ENCODE measurements at regions not wholly inside any gene's neighbourhood (a gene's known extent, or its start where the extent isn't known, plus 50 kb on each side); places are given as distances from the start of the nearest gene placed in this dataset.
"Not testable (repeated sequence)": the region's sequence is repeated elsewhere in the genome, so short reads cannot be mapped to it uniquely, and the experiment has no call there.

- no peak overlapping the region for H3K27ac ChIP-seq (ENCODE audit: low read depth, low read length)
- no peaks in the 10 kb centered on the region for H3K4me1 ChIP-seq (ENCODE audit: control insufficient read depth, insufficient read depth, low read length)
- no peak overlapping the region for H3K4me3 ChIP-seq (ENCODE audit: low read depth, low read length)
- 89% methylated on average over 5 of the region's 13 CpGs for WGBS (ENCODE audit: insufficient coverage)
- DNase-seq (ENCODE audit: low read depth in 4 of 6, low spot score in 6 of 6): no peak
- no peaks in the 10 kb centered on the region for H3K27me3 ChIP-seq (ENCODE audit: control insufficient read depth, insufficient read depth, low read length)
- no peaks in the 10 kb centered on the region for H3K9me3 ChIP-seq (ENCODE audit: control insufficient read depth, insufficient read depth, low read length)
- no peaks in the 10 kb centered on the region for H3K36me3 ChIP-seq (ENCODE audit: control insufficient read depth, insufficient read depth, low read length)
Measured at GRCh38 chr13:44732503-44733098, 156.5 kb upstream of the TSC22D1 start.

GRCh38 chr13:44730851-44731250, 154.7 kb upstream of the TSC22D1 start:
- Histone ChIP-seq H3K36me3 (ENCODE audit: control insufficient read depth, insufficient read depth, low read length) (no peaks in the 10 kb centered on the region), H3K9me3 (ENCODE audit: control insufficient read depth, insufficient read depth, low read length) (no peaks in the 10 kb centered on the region), H3K27me3 (ENCODE audit: control insufficient read depth, insufficient read depth, low read length) (no peaks in the 10 kb centered on the region), H3K4me3 (ENCODE audit: low read depth, low read length) (no peak overlapping the region), H3K27ac (ENCODE audit: low read depth, low read length) (no peak overlapping the region), H3K4me1 (ENCODE audit: control insufficient read depth, insufficient read depth, low read length) (no peaks in the 10 kb centered on the region)
- no CpG with 5 or more reads among the region's 1 CpG for WGBS (ENCODE audit: insufficient coverage)
- no peak for DNase-seq (ENCODE audit: low read depth in 4 of 6, low spot score in 6 of 6)

- no peaks in the 10 kb centered on the region for H3K4me1 ChIP-seq (ENCODE audit: control insufficient read depth, insufficient read depth, low read length)
- H3K27ac ChIP-seq (ENCODE audit: low read depth, low read length): no peak overlapping the region
- H3K27me3 ChIP-seq (ENCODE audit: control insufficient read depth, insufficient read depth, low read length): no peaks in the 10 kb centered on the region
- H3K4me3 ChIP-seq (ENCODE audit: low read depth, low read length): no peak overlapping the region
- H3K36me3 ChIP-seq (ENCODE audit: control insufficient read depth, insufficient read depth, low read length): no peaks in the 10 kb centered on the region
- 92% methylated on average over 2 of the region's 15 CpGs for WGBS (ENCODE audit: insufficient coverage)
- no peak for DNase-seq (ENCODE audit: low read depth in 4 of 6, low spot score in 6 of 6)
- H3K9me3 ChIP-seq (ENCODE audit: control insufficient read depth, insufficient read depth, low read length): no peaks in the 10 kb centered on the region
Measured at GRCh38 chr13:44730099-44730498, 154.0 kb upstream of the TSC22D1 start.

GRCh38 chr13:44727591-44727990, 151.5 kb upstream of the TSC22D1 start:
- H3K27me3 ChIP-seq (ENCODE audit: control insufficient read depth, insufficient read depth, low read length); DNase-seq (ENCODE audit: low read depth in 4 of 6, low spot score in 6 of 6); H3K4me1 ChIP-seq (ENCODE audit: control insufficient read depth, insufficient read depth, low read length); H3K9me3 ChIP-seq (ENCODE audit: control insufficient read depth, insufficient read depth, low read length); H3K36me3 ChIP-seq (ENCODE audit: control insufficient read depth, insufficient read depth, low read length); H3K27ac ChIP-seq (ENCODE audit: low read depth, low read length); H3K4me3 ChIP-seq (ENCODE audit: low read depth, low read length): not testable (repeated sequence)
- WGBS (ENCODE audit: insufficient coverage): 94% methylated on average over 6 of the region's 7 CpGs

- H3K9me3 ChIP-seq (ENCODE audit: control insufficient read depth, insufficient read depth, low read length): no peaks in the 10 kb centered on the region
- H3K4me3 ChIP-seq (ENCODE audit: low read depth, low read length): no peak overlapping the region
- DNase-seq (ENCODE audit: low read depth in 4 of 6, low spot score in 6 of 6): no peak
- H3K36me3 ChIP-seq (ENCODE audit: control insufficient read depth, insufficient read depth, low read length): no peaks in the 10 kb centered on the region
- WGBS (ENCODE audit: insufficient coverage): 61% methylated on average over 3 of the region's 6 CpGs
- H3K27me3 ChIP-seq (ENCODE audit: control insufficient read depth, insufficient read depth, low read length): no peaks in the 10 kb centered on the region
- H3K27ac ChIP-seq (ENCODE audit: low read depth, low read length): no peak overlapping the region
- no peaks in the 10 kb centered on the region for H3K4me1 ChIP-seq (ENCODE audit: control insufficient read depth, insufficient read depth, low read length)
Measured at GRCh38 chr13:44726778-44727177, 150.6 kb upstream of the TSC22D1 start.

- no peak overlapping the region for H3K27ac ChIP-seq (ENCODE audit: low read depth, low read length)
- peak in 1 of 6 donors; percentile 8 for DNase-seq (ENCODE audit: low read depth in 4 of 6, low spot score in 6 of 6)
- H3K27me3 ChIP-seq (ENCODE audit: control insufficient read depth, insufficient read depth, low read length): no peaks in the 10 kb centered on the region
- no peaks in the 10 kb centered on the region for H3K36me3 ChIP-seq (ENCODE audit: control insufficient read depth, insufficient read depth, low read length)
- no peaks in the 10 kb centered on the region for H3K4me1 ChIP-seq (ENCODE audit: control insufficient read depth, insufficient read depth, low read length)
- no peaks in the 10 kb centered on the region for H3K9me3 ChIP-seq (ENCODE audit: control insufficient read depth, insufficient read depth, low read length)
- no peak overlapping the region for H3K4me3 ChIP-seq (ENCODE audit: low read depth, low read length)
- 100% methylated on average over 1 of the region's 3 CpGs for WGBS (ENCODE audit: insufficient coverage)
Measured at GRCh38 chr13:44726214-44726613, 150.1 kb upstream of the TSC22D1 start.

GRCh38 chr13:44719857-44720671, 143.9 kb upstream of the TSC22D1 start:
- Histone ChIP-seq H3K27me3 (ENCODE audit: control insufficient read depth, insufficient read depth, low read length) (no peaks in the 10 kb centered on the region), H3K4me3 (ENCODE audit: low read depth, low read length) (no peak overlapping the region), H3K4me1 (ENCODE audit: control insufficient read depth, insufficient read depth, low read length) (no peaks in the 10 kb centered on the region), H3K27ac (ENCODE audit: low read depth, low read length) (no peak overlapping the region), H3K9me3 (ENCODE audit: control insufficient read depth, insufficient read depth, low read length) (no peaks in the 10 kb centered on the region), H3K36me3 (ENCODE audit: control insufficient read depth, insufficient read depth, low read length) (no peaks in the 10 kb centered on the region)
- peak in 2 of 6 donors; percentile 19 to 28 for DNase-seq (ENCODE audit: low read depth in 4 of 6, low spot score in 6 of 6)
- WGBS (ENCODE audit: insufficient coverage): no CpG with 5 or more reads among the region's 3 CpGs

GRCh38 chr13:44718467-44718866, 142.3 kb upstream of the TSC22D1 start:
- no peaks in the 10 kb centered on the region for H3K36me3 ChIP-seq (ENCODE audit: control insufficient read depth, insufficient read depth, low read length)
- WGBS (ENCODE audit: insufficient coverage): no CpG with 5 or more reads among the region's 4 CpGs
- no peak for DNase-seq (ENCODE audit: low read depth in 4 of 6, low spot score in 6 of 6)

GRCh38 chr13:44715287-44716230, 139.4 kb upstream of the TSC22D1 start:
- H3K9me3 ChIP-seq (ENCODE audit: control insufficient read depth, insufficient read depth, low read length): no peaks in the 10 kb centered on the region
- no peaks in the 10 kb centered on the region for H3K36me3 ChIP-seq (ENCODE audit: control insufficient read depth, insufficient read depth, low read length)
- no peaks in the 10 kb centered on the region for H3K4me1 ChIP-seq (ENCODE audit: control insufficient read depth, insufficient read depth, low read length)
- 82% methylated on average over 2 of the region's 11 CpGs for WGBS (ENCODE audit: insufficient coverage)
- peak in 1 of 6 donors; percentile 43 for DNase-seq (ENCODE audit: low read depth in 4 of 6, low spot score in 6 of 6)
- H3K27ac ChIP-seq (ENCODE audit: low read depth, low read length): no peak overlapping the region
- H3K4me3 ChIP-seq (ENCODE audit: low read depth, low read length): no peak overlapping the region
- H3K27me3 ChIP-seq (ENCODE audit: control insufficient read depth, insufficient read depth, low read length): no peaks in the 10 kb centered on the region

More at GRCh38 chr13:44718467-44718866, 142.3 kb upstream of the TSC22D1 start:
- no peaks in the 10 kb centered on the region for H3K27me3 ChIP-seq (ENCODE audit: control insufficient read depth, insufficient read depth, low read length)
- H3K9me3 ChIP-seq (ENCODE audit: control insufficient read depth, insufficient read depth, low read length): no peaks in the 10 kb centered on the region
- H3K4me1 ChIP-seq (ENCODE audit: control insufficient read depth, insufficient read depth, low read length): no peaks in the 10 kb centered on the region
- no peak overlapping the region for H3K27ac ChIP-seq (ENCODE audit: low read depth, low read length)
- H3K4me3 ChIP-seq (ENCODE audit: low read depth, low read length): no peak overlapping the region

Measured in spinal cord (tissue), 9 donors.